ENCODE measurements at regions not wholly inside any gene's neighbourhood (a gene's known extent, or its start where the extent isn't known, plus 50 kb on each side); places are given as distances from the start of the nearest gene placed in this dataset.

- no peak for ATAC-seq
- DNase-seq (ENCODE audit: low spot score in 2 of 2): no peak
- no peak overlapping the region for H3K27ac Mint-ChIP-seq
- no peaks in the 10 kb centered on the region for H3K36me3 Mint-ChIP-seq
- H3K9me3 Mint-ChIP-seq: no peaks in the 10 kb centered on the region
These were observed 206.1 kb downstream of the SLC39A8 start for GRCh38 chr4:102139132-102139573.

- ATAC-seq: no peak
- Mint-ChIP-seq H3K9me3 (no peaks in the 10 kb centered on the region), H3K27ac (no peak overlapping the region), H3K36me3 (no peaks in the 10 kb centered on the region)
- DNase-seq (ENCODE audit: low spot score in 2 of 2): no peak
These were observed 208.1 kb downstream of the SLC39A8 start for GRCh38 chr4:102137217-102137616.

DNA sequence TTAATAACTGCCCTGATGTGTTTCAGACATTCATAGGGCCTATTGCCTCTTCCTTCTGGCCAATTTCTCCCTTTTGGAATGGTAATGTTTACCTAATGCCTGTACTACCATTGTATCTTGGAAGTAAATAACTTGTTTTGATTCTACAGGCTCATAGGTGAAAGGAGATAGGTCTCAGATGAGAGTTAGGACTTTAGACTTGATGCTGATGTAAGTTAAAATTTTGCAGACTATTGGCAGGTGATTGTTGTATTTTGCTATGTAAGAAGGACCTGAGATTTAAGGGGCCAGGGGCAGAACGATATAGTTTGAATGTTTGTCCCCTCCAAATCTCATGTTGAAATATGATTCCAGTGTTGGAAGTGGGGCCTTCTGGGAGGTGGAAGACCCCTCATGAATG is 215.5 kb downstream of the SLC39A8 start:
- DNase-seq (ENCODE audit: low spot score in 2 of 2) (no peak), ATAC-seq (no peak)
- H3K27ac Mint-ChIP-seq: no peak overlapping the region
- H3K9me3 Mint-ChIP-seq: peaks cover 9 to 13% of the 10 kb centered on the region in 2 donors
- H3K36me3 Mint-ChIP-seq: peaks cover 0 to 6% of the 10 kb centered on the region in 2 donors
